Trophoblast cell (in vitro differentiated cells and primary cell): ENCODE measurements at regions not wholly inside any gene's neighbourhood (a gene's known extent, or its start where the extent isn't known, plus 50 kb on each side); places are given as distances from the start of the nearest gene placed in this dataset.

Experiments
- DNase-seq, 2 donors: peaks; one replicate each; pipeline ENCODE4 v3.0.0-alpha.2; 2016
- H2AFZ ChIP-seq: 2 replicates; pipeline ENCODE4 v1.6.1; 2013; ENCODE audit warnings: low read length, moderate library complexity, mild to moderate bottlenecking; ENCODE audit not compliant: insufficient read depth, poor library complexity
- H2AK5ac ChIP-seq: 2 replicates; pipeline ENCODE4 v1.6.1; 2013; ENCODE audit warnings: mild to moderate bottlenecking, low read length
- H2BK120ac ChIP-seq: 2 replicates; pipeline ENCODE4 v1.6.1; 2013; ENCODE audit warnings: low read length, mild to moderate bottlenecking, moderate library complexity; ENCODE audit not compliant: insufficient read depth, poor library complexity
- H2BK12ac ChIP-seq: 2 replicates; pipeline ENCODE4 v1.6.1; 2013; ENCODE audit warnings: mild to moderate bottlenecking, low read length, moderate library complexity
- H2BK5ac ChIP-seq: 2 replicates; pipeline ENCODE4 v1.6.1; 2013; ENCODE audit warnings: low read length, low read depth, moderate library complexity, mild to moderate bottlenecking; ENCODE audit not compliant: poor library complexity
- H3K14ac ChIP-seq: 2 replicates; pipeline ENCODE4 v1.6.1; 2013; ENCODE audit warnings: mild to moderate bottlenecking, low read length
- H3K18ac ChIP-seq: 2 replicates; pipeline ENCODE4 v1.6.1; 2013; ENCODE audit warnings: mild to moderate bottlenecking, low read length
- H3K23ac ChIP-seq: 2 replicates; pipeline ENCODE4 v1.6.1; 2013; ENCODE audit warnings: low read length
- H3K27ac ChIP-seq: 2 replicates; pipeline ENCODE4 v1.5.1; 2013; ENCODE audit warnings: low read depth, mild to moderate bottlenecking, inconsistent platforms, low read length, moderate library complexity
- H3K27me3 ChIP-seq: 2 replicates; pipeline ENCODE4 v1.6.1; 2013; ENCODE audit warnings: inconsistent platforms, mild to moderate bottlenecking, low read length, moderate library complexity; ENCODE audit not compliant: insufficient read depth
- H3K36me3 ChIP-seq, 2 experiments: 1 replicate in 1 of 2; 2 replicates in 1 of 2; pipeline ENCODE4 v1.6.1; 2013; ENCODE audit warnings: low read length in 2 of 2, mild to moderate bottlenecking in 2 of 2, moderate library complexity in 1 of 2; ENCODE audit not compliant: insufficient read depth in 2 of 2, control insufficient read depth in 1 of 2
- H3K4ac ChIP-seq: 2 replicates; pipeline ENCODE4 v1.6.1; 2013; ENCODE audit warnings: low read depth, mild to moderate bottlenecking, low read length, moderate library complexity
- H3K4me1 ChIP-seq, 2 experiments: 1 replicate in 1 of 2; 2 replicates in 1 of 2; pipeline ENCODE4 v1.6.1; 2013; ENCODE audit warnings: low read length in 2 of 2, mild to moderate bottlenecking in 2 of 2, moderate library complexity in 1 of 2; ENCODE audit not compliant: insufficient read depth in 2 of 2, control insufficient read depth in 1 of 2
- H3K4me2 ChIP-seq: 2 replicates; pipeline ENCODE4 v1.6.1; 2013; ENCODE audit warnings: inconsistent platforms, mild to moderate bottlenecking, low read length, moderate library complexity
- H3K4me3 ChIP-seq: 2 replicates; pipeline ENCODE4 v1.5.1; 2013; ENCODE audit warnings: mild to moderate bottlenecking, low read depth, low read length, inconsistent platforms
- H3K79me1 ChIP-seq: one replicate; pipeline ENCODE4 v1.6.1; 2013; ENCODE audit warnings: low read length
- H3K79me2 ChIP-seq: 2 replicates; pipeline ENCODE4 v1.6.1; 2013; ENCODE audit warnings: low read length, mild to moderate bottlenecking; ENCODE audit not compliant: control insufficient read depth, insufficient read depth, poor library complexity
- H3K9ac ChIP-seq: 2 replicates; pipeline ENCODE4 v1.6.1; 2013; ENCODE audit warnings: mild to moderate bottlenecking, low read length
- H3K9me3 ChIP-seq: 2 replicates; pipeline ENCODE4 v1.6.1; 2013; ENCODE audit warnings: low read depth, mild to moderate bottlenecking, control low read depth, inconsistent platforms, low read length; ENCODE audit not compliant: insufficient read depth
- H4K12ac ChIP-seq: 2 replicates; pipeline ENCODE4 v1.6.1; 2013; ENCODE audit warnings: low read depth, mild to moderate bottlenecking, low read length, moderate library complexity
- H4K8ac ChIP-seq: 2 replicates; pipeline ENCODE4 v1.6.1; 2013; ENCODE audit warnings: low read depth, mild to moderate bottlenecking, low read length, moderate library complexity
- H4K91ac ChIP-seq: one replicate; pipeline ENCODE4 v1.6.1; 2013; ENCODE audit warnings: low read depth, mild to moderate bottlenecking, low read length, moderate library complexity
- WGBS: extraction: QIAGEN DNeasy Blood & Tissue Kit; methylation state at CpG from one replicate; pipeline ENCODE4 v1.1.7; 2013; ENCODE audit warnings: missing lambda C conversion rate; ENCODE audit not compliant: insufficient read length, insufficient coverage; ENCODE audit errors: extremely low coverage; 5-methylcytosine and 5-hydroxymethylcytosine counted together

GRCh38 chr4:124863040-124863545 lies 150.6 kb upstream of the ANKRD50 start:
- no peak overlapping the region for H3K27ac ChIP-seq
- H3K4me2 ChIP-seq: no peak overlapping the region
- no peak overlapping the region for H4K8ac ChIP-seq
- H4K12ac ChIP-seq: no peak overlapping the region
- H2AFZ ChIP-seq: no peak overlapping the region
- no peak overlapping the region for H3K14ac ChIP-seq
- H3K4me1 ChIP-seq: no peaks in the 10 kb centered on the region
- no peak overlapping the region for H2AK5ac ChIP-seq
- H3K18ac ChIP-seq: no peak overlapping the region
- no peak overlapping the region for H3K23ac ChIP-seq
- no peaks in the 10 kb centered on the region for H3K36me3 ChIP-seq
- H3K4ac ChIP-seq: no peak overlapping the region
- no CpG with 5 or more reads among the region's 3 CpGs for WGBS
- no peaks in the 10 kb centered on the region for H3K9me3 ChIP-seq
- no peak overlapping the region for H4K91ac ChIP-seq
- H2BK12ac ChIP-seq: no peak overlapping the region
- no peaks in the 10 kb centered on the region for H3K27me3 ChIP-seq
- H2BK120ac ChIP-seq: no peak overlapping the region
- no peak overlapping the region for H3K9ac ChIP-seq
- no peak overlapping the region for H2BK5ac ChIP-seq
- H3K79me2 ChIP-seq: no peaks in the 10 kb centered on the region
- peak; percentile 70 to 96 for DNase-seq
- H3K4me3 ChIP-seq: no peak overlapping the region
- no peaks in the 10 kb centered on the region for H3K79me1 ChIP-seq

GRCh38 chr4:124862261-124862660 lies 149.7 kb upstream of the ANKRD50 start:
- H2AK5ac ChIP-seq: no peak overlapping the region
- no peaks in the 10 kb centered on the region for H3K36me3 ChIP-seq
- H3K4ac ChIP-seq: no peak overlapping the region
- H2BK5ac ChIP-seq: no peak overlapping the region
- no peaks in the 10 kb centered on the region for H3K27me3 ChIP-seq
- H2BK120ac ChIP-seq: no peak overlapping the region
- H4K12ac ChIP-seq: no peak overlapping the region
- H3K23ac ChIP-seq: no peak overlapping the region
- H2BK12ac ChIP-seq: no peak overlapping the region
- no peak overlapping the region for H3K4me2 ChIP-seq
- no peaks in the 10 kb centered on the region for H3K4me1 ChIP-seq
- DNase-seq: no peak
- no peaks in the 10 kb centered on the region for H3K79me1 ChIP-seq
- no peak overlapping the region for H3K27ac ChIP-seq
- H3K14ac ChIP-seq: no peak overlapping the region
- no peak overlapping the region for H3K9ac ChIP-seq
- no peaks in the 10 kb centered on the region for H3K79me2 ChIP-seq
- no peak overlapping the region for H3K4me3 ChIP-seq
- no peak overlapping the region for H4K91ac ChIP-seq
- H3K9me3 ChIP-seq: no peaks in the 10 kb centered on the region
- no peak overlapping the region for H4K8ac ChIP-seq
- no peak overlapping the region for H2AFZ ChIP-seq
- no peak overlapping the region for H3K18ac ChIP-seq

GRCh38 chr4:124861761-124862160 lies 149.2 kb upstream of the ANKRD50 start:
- no CpG with 5 or more reads among the region's 3 CpGs for WGBS
- Histone ChIP-seq H3K9ac (no peak overlapping the region), H4K91ac (no peak overlapping the region), H3K9me3 (no peaks in the 10 kb centered on the region), H2BK12ac (no peak overlapping the region), H3K23ac (no peak overlapping the region), H3K36me3 (no peaks in the 10 kb centered on the region), H3K27me3 (no peaks in the 10 kb centered on the region), H3K14ac (no peak overlapping the region), H3K4ac (no peak overlapping the region), H3K4me2 (no peak overlapping the region), H3K4me1 (no peaks in the 10 kb centered on the region), H2AK5ac (no peak overlapping the region), H3K79me1 (no peaks in the 10 kb centered on the region), H3K27ac (no peak overlapping the region), H3K79me2 (no peaks in the 10 kb centered on the region), H3K18ac (no peak overlapping the region), H2BK120ac (no peak overlapping the region), H2AFZ (no peak overlapping the region), H4K12ac (no peak overlapping the region), H4K8ac (no peak overlapping the region), H2BK5ac (no peak overlapping the region), H3K4me3 (no peak overlapping the region)
- DNase-seq: no peak

DNA sequence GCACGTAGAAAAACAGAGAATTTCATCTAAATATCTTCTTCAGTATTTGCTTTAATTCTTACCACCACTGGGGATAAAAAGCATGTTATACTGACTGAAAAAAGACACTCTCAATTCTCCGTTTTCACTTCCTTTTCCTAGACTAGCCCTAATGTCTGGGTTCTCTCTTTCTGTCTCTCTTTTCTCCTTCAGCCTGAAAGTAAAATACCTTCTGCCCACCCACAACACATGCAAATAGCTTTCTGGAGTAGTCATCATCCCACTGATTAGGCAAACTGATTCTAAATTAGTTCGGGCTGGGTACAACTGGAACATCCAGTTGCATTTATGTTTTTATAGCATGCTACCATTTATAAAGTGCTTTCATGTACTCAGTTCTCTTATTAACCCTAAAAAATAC lies 142.4 kb upstream of the ANKRD50 start:
- Histone ChIP-seq H3K4me1 (no peaks in the 10 kb centered on the region), H3K14ac (no peak overlapping the region), H3K27ac (no peak overlapping the region), H3K4me2 (no peak overlapping the region), H3K23ac (no peak overlapping the region), H3K4ac (no peak overlapping the region), H2AFZ (no peak overlapping the region), H3K79me2 (no peaks in the 10 kb centered on the region), H3K9ac (no peak overlapping the region), H3K9me3 (no peaks in the 10 kb centered on the region), H3K4me3 (no peak overlapping the region), H3K27me3 (no peaks in the 10 kb centered on the region), H2BK120ac (no peak overlapping the region), H2BK5ac (no peak overlapping the region), H3K79me1 (no peaks in the 10 kb centered on the region), H4K12ac (no peak overlapping the region), H3K36me3 (no peaks in the 10 kb centered on the region), H3K18ac (no peak overlapping the region), H4K91ac (no peak overlapping the region), H4K8ac (no peak overlapping the region), H2AK5ac (no peak overlapping the region), H2BK12ac (no peak overlapping the region)
- DNase-seq: no peak
- no CpG with 5 or more reads among the region's 3 CpGs for WGBS
